ENCODE measurements at regions not wholly inside any gene's neighbourhood (a gene's known extent, or its start where the extent isn't known, plus 50 kb on each side); places are given as distances from the start of the nearest gene placed in this dataset.

DNA sequence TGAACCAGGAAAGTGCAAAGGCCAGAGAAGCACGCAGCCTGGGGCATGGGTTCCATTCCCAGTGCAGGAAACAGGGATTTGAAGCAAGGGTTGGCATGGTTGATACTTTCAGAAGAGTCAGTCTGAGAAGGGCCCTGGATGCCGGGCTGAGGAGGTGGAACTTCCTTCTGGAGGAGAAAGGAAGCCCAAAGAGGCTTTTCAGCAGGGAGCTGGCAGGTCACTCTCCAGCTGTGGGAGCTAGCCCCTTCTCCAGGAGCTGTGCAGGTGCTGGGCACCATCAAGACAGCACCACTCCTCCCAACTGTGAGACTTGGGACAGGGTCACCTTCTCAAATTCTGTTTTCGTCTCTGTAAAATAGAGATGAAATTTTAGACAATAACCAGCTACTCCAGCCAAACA lies 169.8 kb downstream of the ZNF248 start:
- no peak for TF ChIP-seq EZH2phosphoT487 (IDR thresholded peaks at IDR 0.05; ENCODE audit: unreplicated experiment)
- TF ChIP-seq, protein P1, sequence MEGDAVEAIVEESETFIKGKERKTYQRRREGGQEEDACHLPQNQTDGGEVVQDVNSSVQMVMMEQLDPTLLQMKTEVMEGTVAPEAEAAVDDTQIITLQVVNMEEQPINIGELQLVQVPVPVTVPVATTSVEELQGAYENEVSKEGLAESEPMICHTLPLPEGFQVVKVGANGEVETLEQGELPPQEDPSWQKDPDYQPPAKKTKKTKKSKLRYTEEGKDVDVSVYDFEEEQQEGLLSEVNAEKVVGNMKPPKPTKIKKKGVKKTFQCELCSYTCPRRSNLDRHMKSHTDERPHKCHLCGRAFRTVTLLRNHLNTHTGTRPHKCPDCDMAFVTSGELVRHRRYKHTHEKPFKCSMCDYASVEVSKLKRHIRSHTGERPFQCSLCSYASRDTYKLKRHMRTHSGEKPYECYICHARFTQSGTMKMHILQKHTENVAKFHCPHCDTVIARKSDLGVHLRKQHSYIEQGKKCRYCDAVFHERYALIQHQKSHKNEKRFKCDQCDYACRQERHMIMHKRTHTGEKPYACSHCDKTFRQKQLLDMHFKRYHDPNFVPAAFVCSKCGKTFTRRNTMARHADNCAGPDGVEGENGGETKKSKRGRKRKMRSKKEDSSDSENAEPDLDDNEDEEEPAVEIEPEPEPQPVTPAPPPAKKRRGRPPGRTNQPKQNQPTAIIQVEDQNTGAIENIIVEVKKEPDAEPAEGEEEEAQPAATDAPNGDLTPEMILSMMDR (conservative IDR thresholded peaks at IDR 0.05; ENCODE audit: low read depth in 2 of 2): no peak
